GM23338 (cell line): ENCODE measurements at regions not wholly inside any gene's neighbourhood (a gene's known extent, or its start where the extent isn't known, plus 50 kb on each side); places are given as distances from the start of the nearest gene placed in this dataset.

Experiments
- CREB1 ChIP-seq: fragments of 250-450 bp; sonication (Bioruptor Pico); IDR thresholded peaks from 2 replicates; pipeline ENCODE4 v1.5.0; 2020; ENCODE audit warnings: low read depth, mild to moderate bottlenecking, moderate library complexity
- EZH2 ChIP-seq: fragments of 200-600 bp; sonication (generic); IDR thresholded peaks from one replicate; pipeline ENCODE4 v1.8.0; 2017; ENCODE audit warnings: antibody characterized with exemption, mild to moderate bottlenecking, low read depth; ENCODE audit not compliant: unreplicated experiment
- EZH2phosphoT487 ChIP-seq: fragments of 200-600 bp; sonication (generic); IDR thresholded peaks from one replicate; pipeline ENCODE4 v1.8.1; 2018; ENCODE audit warnings: antibody characterized with exemption; ENCODE audit not compliant: unreplicated experiment
- JUNB ChIP-seq: IDR thresholded peaks from one replicate; pipeline ENCODE4 v1.6.1; 2016; ENCODE audit warnings: antibody characterized with exemption; ENCODE audit not compliant: unreplicated experiment
- POLR2AphosphoS5 ChIP-seq: IDR thresholded peaks from 2 replicates; pipeline ENCODE4 v1.6.1; 2016; ENCODE audit warnings: antibody characterized with exemption, low read depth
- ZNF331 ChIP-seq: fragments of 250-450 bp; sonication (Bioruptor Pico); IDR thresholded peaks from 2 replicates; pipeline ENCODE4 v1.5.0; 2020; ENCODE audit warnings: low read depth, mild to moderate bottlenecking, moderate library complexity
- TF ChIP-seq, protein P1 (sequence below): IDR thresholded peaks from one replicate; pipeline ENCODE4 v1.6.1; 2018; ENCODE audit warnings: antibody characterized with exemption; ENCODE audit not compliant: unreplicated experiment
- TF ChIP-seq, protein P2 (sequence below), 2 experiments: fragments of 200-600 bp in 1 of 2; sonication (generic) in 1 of 2; conservative IDR thresholded peaks; 2 replicates each; pipeline versions ENCODE4 v1.5.1 to v1.6.1; 2016 to 2017; ENCODE audit warnings: antibody characterized with exemption in 2 of 2, low read depth in 2 of 2, mild to moderate bottlenecking in 2 of 2, moderate library complexity in 1 of 2
- TF ChIP-seq, protein P3 (sequence below): IDR thresholded peaks from 2 replicates; pipeline ENCODE4 v1.6.1; 2016; ENCODE audit warnings: antibody characterized with exemption

DNA sequence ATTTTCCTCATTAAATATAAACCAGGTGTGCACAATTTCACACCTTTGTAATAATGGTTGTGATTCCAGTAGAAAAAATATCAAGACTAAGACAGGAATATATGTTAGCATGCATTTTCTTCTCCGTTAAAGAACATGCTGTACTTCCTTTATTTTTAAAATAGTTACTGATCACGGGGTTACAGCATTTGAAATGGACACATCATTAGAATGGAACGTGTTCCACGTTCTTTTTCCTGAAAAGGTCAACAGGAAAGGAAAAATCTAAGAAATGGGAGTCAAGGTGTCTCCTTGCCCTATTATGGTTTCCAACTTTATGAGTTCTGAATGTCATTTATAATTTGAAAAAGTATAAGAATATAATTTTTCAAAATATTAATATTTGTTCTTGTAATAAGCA, 1325.7 kb downstream of the SLC16A7 start:
- TF ChIP-seq EZH2 (no peak), POLR2AphosphoS5 (no peak), ZNF331 (no peak), CREB1 (CRISPR knock-in tag) (no peak), EZH2phosphoT487 (no peak), JUNB (no peak)
- TF ChIP-seq, protein P1, sequence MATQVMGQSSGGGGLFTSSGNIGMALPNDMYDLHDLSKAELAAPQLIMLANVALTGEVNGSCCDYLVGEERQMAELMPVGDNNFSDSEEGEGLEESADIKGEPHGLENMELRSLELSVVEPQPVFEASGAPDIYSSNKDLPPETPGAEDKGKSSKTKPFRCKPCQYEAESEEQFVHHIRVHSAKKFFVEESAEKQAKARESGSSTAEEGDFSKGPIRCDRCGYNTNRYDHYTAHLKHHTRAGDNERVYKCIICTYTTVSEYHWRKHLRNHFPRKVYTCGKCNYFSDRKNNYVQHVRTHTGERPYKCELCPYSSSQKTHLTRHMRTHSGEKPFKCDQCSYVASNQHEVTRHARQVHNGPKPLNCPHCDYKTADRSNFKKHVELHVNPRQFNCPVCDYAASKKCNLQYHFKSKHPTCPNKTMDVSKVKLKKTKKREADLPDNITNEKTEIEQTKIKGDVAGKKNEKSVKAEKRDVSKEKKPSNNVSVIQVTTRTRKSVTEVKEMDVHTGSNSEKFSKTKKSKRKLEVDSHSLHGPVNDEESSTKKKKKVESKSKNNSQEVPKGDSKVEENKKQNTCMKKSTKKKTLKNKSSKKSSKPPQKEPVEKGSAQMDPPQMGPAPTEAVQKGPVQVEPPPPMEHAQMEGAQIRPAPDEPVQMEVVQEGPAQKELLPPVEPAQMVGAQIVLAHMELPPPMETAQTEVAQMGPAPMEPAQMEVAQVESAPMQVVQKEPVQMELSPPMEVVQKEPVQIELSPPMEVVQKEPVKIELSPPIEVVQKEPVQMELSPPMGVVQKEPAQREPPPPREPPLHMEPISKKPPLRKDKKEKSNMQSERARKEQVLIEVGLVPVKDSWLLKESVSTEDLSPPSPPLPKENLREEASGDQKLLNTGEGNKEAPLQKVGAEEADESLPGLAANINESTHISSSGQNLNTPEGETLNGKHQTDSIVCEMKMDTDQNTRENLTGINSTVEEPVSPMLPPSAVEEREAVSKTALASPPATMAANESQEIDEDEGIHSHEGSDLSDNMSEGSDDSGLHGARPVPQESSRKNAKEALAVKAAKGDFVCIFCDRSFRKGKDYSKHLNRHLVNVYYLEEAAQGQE, result no peak
- TF ChIP-seq, protein P2, sequence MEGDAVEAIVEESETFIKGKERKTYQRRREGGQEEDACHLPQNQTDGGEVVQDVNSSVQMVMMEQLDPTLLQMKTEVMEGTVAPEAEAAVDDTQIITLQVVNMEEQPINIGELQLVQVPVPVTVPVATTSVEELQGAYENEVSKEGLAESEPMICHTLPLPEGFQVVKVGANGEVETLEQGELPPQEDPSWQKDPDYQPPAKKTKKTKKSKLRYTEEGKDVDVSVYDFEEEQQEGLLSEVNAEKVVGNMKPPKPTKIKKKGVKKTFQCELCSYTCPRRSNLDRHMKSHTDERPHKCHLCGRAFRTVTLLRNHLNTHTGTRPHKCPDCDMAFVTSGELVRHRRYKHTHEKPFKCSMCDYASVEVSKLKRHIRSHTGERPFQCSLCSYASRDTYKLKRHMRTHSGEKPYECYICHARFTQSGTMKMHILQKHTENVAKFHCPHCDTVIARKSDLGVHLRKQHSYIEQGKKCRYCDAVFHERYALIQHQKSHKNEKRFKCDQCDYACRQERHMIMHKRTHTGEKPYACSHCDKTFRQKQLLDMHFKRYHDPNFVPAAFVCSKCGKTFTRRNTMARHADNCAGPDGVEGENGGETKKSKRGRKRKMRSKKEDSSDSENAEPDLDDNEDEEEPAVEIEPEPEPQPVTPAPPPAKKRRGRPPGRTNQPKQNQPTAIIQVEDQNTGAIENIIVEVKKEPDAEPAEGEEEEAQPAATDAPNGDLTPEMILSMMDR (conservative IDR thresholded peaks at IDR 0.05; ENCODE audit: low read depth in 2 of 2), result no peak
- TF ChIP-seq, protein P3, sequence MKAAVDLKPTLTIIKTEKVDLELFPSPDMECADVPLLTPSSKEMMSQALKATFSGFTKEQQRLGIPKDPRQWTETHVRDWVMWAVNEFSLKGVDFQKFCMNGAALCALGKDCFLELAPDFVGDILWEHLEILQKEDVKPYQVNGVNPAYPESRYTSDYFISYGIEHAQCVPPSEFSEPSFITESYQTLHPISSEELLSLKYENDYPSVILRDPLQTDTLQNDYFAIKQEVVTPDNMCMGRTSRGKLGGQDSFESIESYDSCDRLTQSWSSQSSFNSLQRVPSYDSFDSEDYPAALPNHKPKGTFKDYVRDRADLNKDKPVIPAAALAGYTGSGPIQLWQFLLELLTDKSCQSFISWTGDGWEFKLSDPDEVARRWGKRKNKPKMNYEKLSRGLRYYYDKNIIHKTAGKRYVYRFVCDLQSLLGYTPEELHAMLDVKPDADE, result no peak
